GM12878 (cell line): ENCODE measurements at regions not wholly inside any gene's neighbourhood (a gene's known extent, or its start where the extent isn't known, plus 50 kb on each side); places are given as distances from the start of the nearest gene placed in this dataset.

Source experiments
- ATAC-seq: fragments of 200-7000 bp; cut with Tn5 transposase; 3 replicates; pipeline ENCODE4 v1.9.1; 2020; ENCODE audit warnings: mild to moderate bottlenecking, moderate library complexity
- BruUV-seq: library from RNA; stranded (reverse); fragments of 400-500 nt; replicated peaks from 2 replicates; lab custom pipeline; 2021; lab: Mats Ljungman, UMichigan
- CTCF ChIA-PET: fragments of 300-600 bp; sonication (Branson Sonifier 250); formaldehyde crosslinking; extraction: SDS; loops from one replicate; lab custom pipeline; 2021; ENCODE audit warnings: inconsistent platforms; lab: Yijun Ruan, JAX
- POLR2A ChIA-PET: fragments of 350-600 bp; formaldehyde crosslinking; extraction: SDS; loops from one replicate; lab custom pipeline; 2021; ENCODE audit warnings: inconsistent platforms; lab: Charles Lee
- RAD21 ChIA-PET: fragments of 300-600 bp; sonication (Branson Sonifier 250); formaldehyde crosslinking; loops from one replicate; lab custom pipeline; 2023; ENCODE audit warnings: antibody characterized with exemption; ENCODE audit not compliant: unreplicated experiment; lab: Charles Lee
- SMC1A ChIA-PET: fragments of 300-600 bp; sonication (Branson Sonifier 250); formaldehyde crosslinking; loops from one replicate; lab custom pipeline; 2023; ENCODE audit not compliant: unreplicated experiment, uncharacterized antibody; lab: Charles Lee
- DNase-seq: peaks from one replicate; pipeline ENCODE4 v3.0.0-alpha.2; 2011; ENCODE audit warnings: low read depth, low spot score
- FAIRE-seq: peaks from 3 replicates; lab custom pipeline; 2011; peaks lifted over from hg19 to GRCh38; lab: Jason Lieb, UNC
- H2AFZ ChIP-seq: 2 replicates; pipeline ENCODE4 v1.6.0; 2011; ENCODE audit warnings: low read depth, low read length, control low read depth; ENCODE audit not compliant: control insufficient read depth
- H3K27ac ChIP-seq: 2 replicates; pipeline ENCODE4 v1.5.1; 2011; ENCODE audit warnings: control low read depth; ENCODE audit not compliant: control insufficient read depth, insufficient read depth
- H3K27me3 ChIP-seq, 2 experiments: replicated peaks in 1 of 2; 2 replicates each; pipeline versions ENCODE4 v1.6.0 to v1.6.1; 2011; ENCODE audit warnings: low read length in 1 of 2; ENCODE audit not compliant: control insufficient read depth in 2 of 2, insufficient read depth in 2 of 2
- H3K36me3 ChIP-seq, 2 experiments: 2 replicates each; pipeline ENCODE4 v1.5.1; 2011; ENCODE audit warnings: low read length in 1 of 2; ENCODE audit not compliant: control insufficient read depth in 2 of 2, insufficient read depth in 2 of 2
- H3K4me1 ChIP-seq: 2 replicates; pipeline ENCODE4 v1.6.1; 2011; ENCODE audit warnings: mild to moderate bottlenecking, low read length, moderate library complexity, mixed read lengths; ENCODE audit not compliant: control insufficient read depth, insufficient read depth
- H3K4me2 ChIP-seq: 2 replicates; pipeline ENCODE4 v1.6.0; 2011; ENCODE audit warnings: control low read depth; ENCODE audit not compliant: control insufficient read depth, insufficient read depth
- H3K4me3 ChIP-seq: fragments of 200-600 bp; sonication (generic); 2 replicates; pipeline ENCODE4 v1.5.1; 2016
- H3K79me2 ChIP-seq: 2 replicates; pipeline ENCODE4 v1.6.0; 2011; ENCODE audit warnings: low read length; ENCODE audit not compliant: control insufficient read depth, insufficient read depth
- H3K9ac ChIP-seq: 2 replicates; pipeline ENCODE4 v1.8.0; 2011; ENCODE audit warnings: low read length, control low read depth, mixed read lengths; ENCODE audit not compliant: control insufficient read depth, insufficient read depth
- H3K9me3 ChIP-seq: replicated peaks from 3 replicates; pipeline ENCODE4 v1.5.1; 2011; ENCODE audit warnings: mild to moderate bottlenecking, low read length; ENCODE audit not compliant: control insufficient read depth, insufficient read depth
- H4K20me1 ChIP-seq: 2 replicates; pipeline ENCODE4 v1.6.0; 2011; ENCODE audit not compliant: control insufficient read depth, insufficient read depth
- BHLHE40 ChIP-seq, 2 experiments: fragments of 450-650 bp in 1 of 2; IDR thresholded peaks; 2 replicates each; pipeline ENCODE4 v1.6.1; 2011 to 2017; ENCODE audit warnings: low read depth in 2 of 2, borderline replicate concordance in 1 of 2, improper control_type of control experiment in 1 of 2, low read length in 1 of 2, mild to moderate bottlenecking in 1 of 2
- CBX5 ChIP-seq: sonication (generic); IDR thresholded peaks from 2 replicates; pipeline ENCODE4 v1.6.1; 2016; ENCODE audit warnings: low read depth, moderate library complexity, mild to moderate bottlenecking, inconsistent platforms
- CHD2 ChIP-seq: IDR thresholded peaks from 2 replicates; pipeline ENCODE4 v1.6.1; 2011; ENCODE audit warnings: low read depth, low read length, improper control_type of control experiment, borderline replicate concordance
- ESRRA ChIP-seq: IDR thresholded peaks from 2 replicates; pipeline ENCODE4 v1.6.1; 2012; ENCODE audit warnings: mild to moderate bottlenecking, low read length, improper control_type of control experiment
- ETV6 ChIP-seq, 2 experiments: fragments of 450-650 bp in 1 of 2; IDR thresholded peaks in 1 of 2; conservative IDR thresholded peaks in 1 of 2; 2 replicates each; pipeline ENCODE4 v1.6.1; 2014; ENCODE audit warnings: antibody characterized with exemption in 1 of 2, borderline replicate concordance in 1 of 2, low read depth in 1 of 2, mild to moderate bottlenecking in 1 of 2, moderate library complexity in 1 of 2
- HDAC2 ChIP-seq: fragments of 200-600 bp; sonication (generic); IDR thresholded peaks from 2 replicates; pipeline ENCODE4 v1.6.1; 2017
- IKZF1 ChIP-seq: fragments of 450-650 bp; conservative IDR thresholded peaks from 2 replicates; pipeline ENCODE4 v1.6.1; 2017; ENCODE audit warnings: antibody characterized with exemption, mild to moderate bottlenecking
- NR2C2 ChIP-seq: IDR thresholded peaks from 2 replicates; pipeline ENCODE4 v1.6.1; 2011; ENCODE audit warnings: borderline replicate concordance, low read depth; ENCODE audit not compliant: control insufficient read depth, insufficient read length
- RELA ChIP-seq: fragments of 450-650 bp; IDR thresholded peaks from 2 replicates; pipeline ENCODE4 v1.8.0; 2014; ENCODE audit warnings: borderline replicate concordance; ENCODE audit not compliant: partially characterized antibody
- RUNX3 ChIP-seq: IDR thresholded peaks from 2 replicates; pipeline ENCODE4 v1.6.1; 2012; ENCODE audit warnings: low read length, inconsistent platforms
- SMAD5 ChIP-seq: IDR thresholded peaks from 2 replicates; pipeline ENCODE4 v1.6.1; 2016; ENCODE audit warnings: antibody characterized with exemption, low read depth
- TAF1 ChIP-seq: IDR thresholded peaks from 2 replicates; pipeline ENCODE4 v1.6.1; 2011; ENCODE audit warnings: mild to moderate bottlenecking, low read depth, low read length, borderline replicate concordance
- YY1 ChIP-seq: IDR thresholded peaks from 2 replicates; pipeline ENCODE4 v1.6.1; 2011; ENCODE audit warnings: low read depth, mild to moderate bottlenecking, low read length
- WGBS: methylation state at CpG from one replicate; pipeline ENCODE4 v1.1.6; 2016; ENCODE audit warnings: low lambda C conversion rate; ENCODE audit not compliant: insufficient replicate concordance, insufficient coverage; ENCODE audit errors: missing lambda C conversion rate; 5-methylcytosine and 5-hydroxymethylcytosine counted together
- in situ Hi-C: fragments of 300-500 bp; cut with MboI; formaldehyde crosslinking; loops from 9 replicates; pipeline ENCODE4 v1.14.3; 2018; ENCODE audit warnings: mixed read lengths
- intact Hi-C: fragments of 100-400 bp; cut with micrococcal nuclease; formaldehyde crosslinking; loops from one replicate; pipeline ENCODE4 v1.14.2; 2022; ENCODE audit not compliant: unreplicated experiment
- TF ChIP-seq, protein P1 (sequence below): fragments of 450-650 bp; IDR thresholded peaks from 2 replicates; pipeline ENCODE4 v1.6.1; 2018; ENCODE audit warnings: mild to moderate bottlenecking, low read depth, moderate library complexity; ENCODE audit not compliant: partially characterized antibody
- TF ChIP-seq, protein P2 (sequence below): fragments of 450-650 bp; IDR thresholded peaks from 2 replicates; pipeline ENCODE4 v1.6.1; 2017; ENCODE audit warnings: low read depth, mild to moderate bottlenecking, moderate library complexity

DNA sequence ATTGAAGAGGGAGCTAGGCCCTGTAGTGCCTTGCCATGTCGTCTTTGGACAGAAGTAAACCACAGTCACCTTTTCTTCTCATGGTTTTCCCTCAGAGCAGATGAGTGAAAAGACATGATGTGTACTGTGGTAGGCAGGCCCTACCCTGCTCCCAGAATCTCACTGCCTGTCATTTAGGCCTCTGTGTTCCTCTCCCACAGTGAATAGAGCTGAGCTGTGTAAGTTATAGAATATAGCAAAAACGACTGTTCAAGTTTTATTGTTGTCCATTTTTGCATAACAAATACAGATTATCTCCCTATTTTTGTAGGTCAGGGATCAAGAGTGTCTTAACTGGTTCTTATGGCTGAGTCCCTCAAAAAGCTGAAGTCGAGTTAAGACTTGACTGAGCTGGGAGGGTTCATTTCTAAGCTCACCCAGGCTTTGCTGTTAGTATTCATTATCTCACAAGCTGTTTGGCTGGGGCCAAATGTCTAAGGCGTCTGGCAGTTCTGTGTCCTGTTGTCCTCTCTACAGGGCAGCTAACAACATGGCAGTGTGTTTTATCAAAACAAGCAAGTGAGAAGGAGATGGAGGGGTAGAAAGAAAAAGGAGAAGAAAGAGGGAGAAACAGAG is 780.9 kb upstream of the POM121L12 start:
- FAIRE-seq (no peak), ATAC-seq (no peak), DNase-seq (no peak)
- WGBS = 11% methylated on average over 4 of the region's 4 CpGs
- Histone ChIP-seq H3K4me1 (no peaks in the 10 kb centered on the region), H2AFZ (no peak overlapping the region), H4K20me1 (no peaks in the 10 kb centered on the region), H3K4me2 (no peak overlapping the region), H3K9me3 (no peaks in the 10 kb centered on the region), H3K79me2 (no peaks in the 10 kb centered on the region), H3K9ac (no peak overlapping the region), H3K27ac (no peak overlapping the region), H3K36me3 (no peaks in the 10 kb centered on the region), H3K4me3 (no peak overlapping the region), H3K27me3 (no peaks in the 10 kb centered on the region)
- in situ Hi-C loops = no loop called here
- intact Hi-C loops = no loop called here
- RAD21 ChIA-PET = no interaction called here
- SMC1A ChIA-PET = interaction anchor here (1.5 kb wide), 1 partner anchor 36 kb away, joined by 3 read pairs; no protein-coding TSS in a partner anchor
- CTCF ChIA-PET = interaction anchor here (0.8 kb wide), 1 partner anchor 35 kb away, joined by 4 read pairs; no protein-coding TSS in a partner anchor
- TF ChIP-seq, protein P1, sequence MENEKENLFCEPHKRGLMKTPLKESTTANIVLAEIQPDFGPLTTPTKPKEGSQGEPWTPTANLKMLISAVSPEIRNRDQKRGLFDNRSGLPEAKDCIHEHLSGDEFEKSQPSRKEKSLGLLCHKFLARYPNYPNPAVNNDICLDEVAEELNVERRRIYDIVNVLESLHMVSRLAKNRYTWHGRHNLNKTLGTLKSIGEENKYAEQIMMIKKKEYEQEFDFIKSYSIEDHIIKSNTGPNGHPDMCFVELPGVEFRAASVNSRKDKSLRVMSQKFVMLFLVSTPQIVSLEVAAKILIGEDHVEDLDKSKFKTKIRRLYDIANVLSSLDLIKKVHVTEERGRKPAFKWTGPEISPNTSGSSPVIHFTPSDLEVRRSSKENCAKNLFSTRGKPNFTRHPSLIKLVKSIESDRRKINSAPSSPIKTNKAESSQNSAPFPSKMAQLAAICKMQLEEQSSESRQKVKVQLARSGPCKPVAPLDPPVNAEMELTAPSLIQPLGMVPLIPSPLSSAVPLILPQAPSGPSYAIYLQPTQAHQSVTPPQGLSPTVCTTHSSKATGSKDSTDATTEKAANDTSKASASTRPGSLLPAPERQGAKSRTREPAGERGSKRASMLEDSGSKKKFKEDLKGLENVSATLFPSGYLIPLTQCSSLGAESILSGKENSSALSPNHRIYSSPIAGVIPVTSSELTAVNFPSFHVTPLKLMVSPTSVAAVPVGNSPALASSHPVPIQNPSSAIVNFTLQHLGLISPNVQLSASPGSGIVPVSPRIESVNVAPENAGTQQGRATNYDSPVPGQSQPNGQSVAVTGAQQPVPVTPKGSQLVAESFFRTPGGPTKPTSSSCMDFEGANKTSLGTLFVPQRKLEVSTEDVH = no peak
- TF ChIP-seq TAF1 = no peak
- TF ChIP-seq ETV6 (conservative IDR thresholded peaks at IDR 0.05 in 1 of 2, IDR thresholded peaks at IDR 0.05 in 1 of 2; ENCODE audit: borderline replicate concordance in 1 of 2, low read depth in 1 of 2) = no peak
- TF ChIP-seq NR2C2 = no peak
- TF ChIP-seq BHLHE40 (IDR thresholded peaks at IDR 0.05; ENCODE audit: borderline replicate concordance in 1 of 2, low read depth in 2 of 2, low read length in 1 of 2) = no peak
- no peak for TF ChIP-seq ESRRA
- no peak for TF ChIP-seq IKZF1
- no peak for TF ChIP-seq RELA
- TF ChIP-seq CHD2 = no peak
- TF ChIP-seq, protein P2, sequence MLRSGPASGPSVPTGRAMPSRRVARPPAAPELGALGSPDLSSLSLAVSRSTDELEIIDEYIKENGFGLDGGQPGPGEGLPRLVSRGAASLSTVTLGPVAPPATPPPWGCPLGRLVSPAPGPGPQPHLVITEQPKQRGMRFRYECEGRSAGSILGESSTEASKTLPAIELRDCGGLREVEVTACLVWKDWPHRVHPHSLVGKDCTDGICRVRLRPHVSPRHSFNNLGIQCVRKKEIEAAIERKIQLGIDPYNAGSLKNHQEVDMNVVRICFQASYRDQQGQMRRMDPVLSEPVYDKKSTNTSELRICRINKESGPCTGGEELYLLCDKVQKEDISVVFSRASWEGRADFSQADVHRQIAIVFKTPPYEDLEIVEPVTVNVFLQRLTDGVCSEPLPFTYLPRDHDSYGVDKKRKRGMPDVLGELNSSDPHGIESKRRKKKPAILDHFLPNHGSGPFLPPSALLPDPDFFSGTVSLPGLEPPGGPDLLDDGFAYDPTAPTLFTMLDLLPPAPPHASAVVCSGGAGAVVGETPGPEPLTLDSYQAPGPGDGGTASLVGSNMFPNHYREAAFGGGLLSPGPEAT = no peak
- no peak for TF ChIP-seq HDAC2
- no peak for TF ChIP-seq RUNX3
- no peak for TF ChIP-seq CBX5
- TF ChIP-seq YY1 = no peak
- TF ChIP-seq SMAD5 = no peak
- TF ChIP-seq, all 136 proteins: peak for 0
- POLR2A ChIA-PET = no interaction called here
- no TSS peak for BruUV-seq
